Transverse colon (tissue), 4 donors: ENCODE measurements at regions not wholly inside any gene's neighbourhood (a gene's known extent, or its start where the extent isn't known, plus 50 kb on each side); places are given as distances from the start of the nearest gene placed in this dataset.

ENCODE experiments used
- POLR2A ChIP-seq: fragments of 450-650 bp; IDR thresholded peaks from one replicate; pipeline ENCODE4 v1.6.1; 2016; ENCODE audit warnings: antibody characterized with exemption, mild to moderate bottlenecking, moderate library complexity
- POLR2AphosphoS5 ChIP-seq, 3 donors: sonication (generic); formaldehyde crosslinking; IDR thresholded peaks; one replicate each; pipeline ENCODE4 v1.6.1; 2016; ENCODE audit warnings: antibody characterized with exemption in 3 of 3
- TF ChIP-seq, protein P1 (sequence below), 5 experiments: fragments of 200-600 bp in 3 of 5; fragments of 450-650 bp in 2 of 5; sonication (generic) in 3 of 5; IDR thresholded peaks; 1 replicate in 2 of 5; 2 replicates in 3 of 5; pipeline ENCODE4 v1.5.1; 2016 to 2017; ENCODE audit warnings: antibody characterized with exemption in 5 of 5, inconsistent platforms in 3 of 5, mild to moderate bottlenecking in 2 of 5, moderate library complexity in 1 of 5

DNA sequence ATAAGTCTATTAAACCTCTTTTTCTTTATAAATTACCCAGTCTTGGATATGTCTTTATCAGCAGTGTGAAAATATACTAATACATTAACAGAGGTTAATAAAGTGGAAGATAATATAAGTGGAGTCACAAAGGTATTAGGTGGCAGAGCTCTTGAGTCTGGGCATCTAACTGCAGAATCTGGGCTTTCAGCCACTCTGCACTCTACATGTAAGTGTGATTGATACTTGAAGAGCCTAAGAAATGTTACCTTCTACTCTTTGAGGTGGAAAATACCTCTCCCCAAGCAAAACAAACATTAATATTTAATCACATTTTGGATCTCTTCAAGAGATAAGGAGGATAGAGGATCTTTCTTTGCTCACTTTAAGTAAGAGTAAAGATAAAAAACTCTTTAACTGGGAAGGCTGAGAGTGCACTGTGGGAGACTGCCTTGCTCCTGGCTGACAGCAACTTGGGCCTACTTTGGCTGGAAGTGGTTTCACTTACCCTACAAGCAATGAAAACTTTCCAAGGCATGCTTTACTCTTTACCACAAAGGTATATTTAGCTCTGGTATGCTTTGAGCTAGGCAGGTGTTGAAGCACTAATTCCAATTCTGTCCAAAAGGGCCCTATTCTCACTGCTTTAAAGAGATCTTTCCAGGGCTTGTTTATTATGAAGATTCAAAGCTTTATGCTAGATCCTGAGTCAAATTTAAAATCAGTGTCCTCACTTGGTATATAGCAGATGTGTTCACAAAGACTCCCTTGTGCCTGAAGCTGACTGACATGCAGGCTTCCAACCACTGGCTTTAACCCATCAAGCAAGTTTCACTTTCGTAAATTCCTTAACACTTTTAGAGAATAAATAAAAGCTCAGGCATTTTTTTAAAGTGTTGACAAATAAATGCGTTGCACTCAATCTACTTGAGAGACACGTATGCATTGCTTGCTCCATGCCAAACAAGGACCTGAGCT, 245.3 kb upstream of the ZP4 start:
- TF ChIP-seq, protein P1, sequence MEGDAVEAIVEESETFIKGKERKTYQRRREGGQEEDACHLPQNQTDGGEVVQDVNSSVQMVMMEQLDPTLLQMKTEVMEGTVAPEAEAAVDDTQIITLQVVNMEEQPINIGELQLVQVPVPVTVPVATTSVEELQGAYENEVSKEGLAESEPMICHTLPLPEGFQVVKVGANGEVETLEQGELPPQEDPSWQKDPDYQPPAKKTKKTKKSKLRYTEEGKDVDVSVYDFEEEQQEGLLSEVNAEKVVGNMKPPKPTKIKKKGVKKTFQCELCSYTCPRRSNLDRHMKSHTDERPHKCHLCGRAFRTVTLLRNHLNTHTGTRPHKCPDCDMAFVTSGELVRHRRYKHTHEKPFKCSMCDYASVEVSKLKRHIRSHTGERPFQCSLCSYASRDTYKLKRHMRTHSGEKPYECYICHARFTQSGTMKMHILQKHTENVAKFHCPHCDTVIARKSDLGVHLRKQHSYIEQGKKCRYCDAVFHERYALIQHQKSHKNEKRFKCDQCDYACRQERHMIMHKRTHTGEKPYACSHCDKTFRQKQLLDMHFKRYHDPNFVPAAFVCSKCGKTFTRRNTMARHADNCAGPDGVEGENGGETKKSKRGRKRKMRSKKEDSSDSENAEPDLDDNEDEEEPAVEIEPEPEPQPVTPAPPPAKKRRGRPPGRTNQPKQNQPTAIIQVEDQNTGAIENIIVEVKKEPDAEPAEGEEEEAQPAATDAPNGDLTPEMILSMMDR (IDR thresholded peaks at IDR 0.05): no peak
- TF ChIP-seq POLR2AphosphoS5 (IDR thresholded peaks at IDR 0.05) (no peak), POLR2A (no peak)
